ENCODE measurements at regions not wholly inside any gene's neighbourhood (a gene's known extent, or its start where the extent isn't known, plus 50 kb on each side); places are given as distances from the start of the nearest gene placed in this dataset.
"Not testable (repeated sequence)": the region's sequence is repeated elsewhere in the genome, so short reads cannot be mapped to it uniquely, and the experiment has no call there.

DNA sequence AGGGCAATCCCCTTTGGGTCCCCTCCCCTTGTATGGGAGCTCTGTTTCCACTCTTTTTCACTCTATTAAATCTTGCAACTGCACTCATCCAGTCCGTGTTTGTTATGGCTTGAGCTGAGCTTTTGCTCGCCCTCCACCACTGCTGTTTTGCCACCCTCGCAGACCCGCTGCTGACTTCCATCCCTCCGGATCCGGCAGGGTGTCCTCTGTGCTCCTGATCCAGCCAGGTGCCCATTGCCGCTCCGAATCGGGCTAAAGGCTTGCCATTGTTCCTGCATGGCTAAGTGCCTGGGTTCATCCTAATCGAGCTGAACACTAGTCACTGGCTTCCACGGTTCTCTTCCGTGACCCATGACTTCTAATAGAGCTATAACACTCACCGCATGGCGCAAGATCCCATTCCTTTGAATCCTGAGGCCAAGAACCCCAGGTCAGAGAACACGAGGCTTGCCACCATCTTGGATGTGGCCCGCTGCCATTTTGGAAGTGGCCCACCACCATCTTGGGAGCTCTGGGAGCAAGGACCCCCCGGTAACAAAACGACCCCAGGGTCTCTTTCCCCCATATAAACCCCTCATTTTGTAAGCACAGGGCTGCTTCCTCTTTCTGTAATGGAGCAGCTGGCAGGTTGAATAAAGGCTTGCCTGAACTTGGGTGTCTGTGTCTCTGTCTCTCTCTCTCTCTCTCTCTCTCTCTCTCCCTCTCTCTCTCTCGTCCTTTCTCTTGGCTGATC is 1166.2 kb downstream of the TAF11L14 start:
- no peaks in the 10 kb centered on the region for H3K27me3 ChIP-seq (replicated peaks)
- TF ChIP-seq, protein P1, sequence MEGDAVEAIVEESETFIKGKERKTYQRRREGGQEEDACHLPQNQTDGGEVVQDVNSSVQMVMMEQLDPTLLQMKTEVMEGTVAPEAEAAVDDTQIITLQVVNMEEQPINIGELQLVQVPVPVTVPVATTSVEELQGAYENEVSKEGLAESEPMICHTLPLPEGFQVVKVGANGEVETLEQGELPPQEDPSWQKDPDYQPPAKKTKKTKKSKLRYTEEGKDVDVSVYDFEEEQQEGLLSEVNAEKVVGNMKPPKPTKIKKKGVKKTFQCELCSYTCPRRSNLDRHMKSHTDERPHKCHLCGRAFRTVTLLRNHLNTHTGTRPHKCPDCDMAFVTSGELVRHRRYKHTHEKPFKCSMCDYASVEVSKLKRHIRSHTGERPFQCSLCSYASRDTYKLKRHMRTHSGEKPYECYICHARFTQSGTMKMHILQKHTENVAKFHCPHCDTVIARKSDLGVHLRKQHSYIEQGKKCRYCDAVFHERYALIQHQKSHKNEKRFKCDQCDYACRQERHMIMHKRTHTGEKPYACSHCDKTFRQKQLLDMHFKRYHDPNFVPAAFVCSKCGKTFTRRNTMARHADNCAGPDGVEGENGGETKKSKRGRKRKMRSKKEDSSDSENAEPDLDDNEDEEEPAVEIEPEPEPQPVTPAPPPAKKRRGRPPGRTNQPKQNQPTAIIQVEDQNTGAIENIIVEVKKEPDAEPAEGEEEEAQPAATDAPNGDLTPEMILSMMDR (IDR thresholded peaks at IDR 0.05; ENCODE audit: low read depth, low read length, missing control alignments), result no peak
- no peak overlapping the region for H3K27ac ChIP-seq
- no peak overlapping the region for H3K4me3 ChIP-seq (ENCODE audit: low read depth, low read length)
- no peaks in the 10 kb centered on the region for H3K36me3 ChIP-seq (replicated peaks)
- no peak for DNase-seq
- in situ Hi-C loops (cut with HindIII; ENCODE audit: low pct_ligation_motif_present, low sequenced_read_pairs), result no loop called here

DNA sequence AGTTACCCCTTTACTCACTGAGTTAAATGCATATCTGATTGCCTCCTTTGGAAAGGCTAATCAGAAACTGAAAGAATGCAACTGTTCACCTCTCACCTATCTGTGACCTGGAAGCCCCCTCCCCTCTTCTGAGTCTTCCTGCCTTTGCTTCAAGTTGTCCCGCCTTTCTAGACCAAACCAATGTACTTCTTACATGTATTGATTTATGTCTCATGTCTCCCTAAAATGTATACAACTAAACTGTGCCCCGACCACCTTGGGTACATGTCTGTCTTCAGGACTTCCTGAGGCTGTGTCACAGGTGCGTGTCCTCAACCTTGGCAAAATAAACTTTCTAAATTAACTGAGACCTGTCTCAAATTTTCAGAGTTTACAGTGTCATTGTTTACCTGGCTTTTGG is 1167.2 kb downstream of the TAF11L14 start:
- in situ Hi-C loops (cut with HindIII; ENCODE audit: low pct_ligation_motif_present, low sequenced_read_pairs); H3K36me3 ChIP-seq (replicated peaks); H3K27ac ChIP-seq; H3K27me3 ChIP-seq (replicated peaks); DNase-seq; H3K4me3 ChIP-seq (ENCODE audit: low read depth, low read length): not testable (repeated sequence)

DNA sequence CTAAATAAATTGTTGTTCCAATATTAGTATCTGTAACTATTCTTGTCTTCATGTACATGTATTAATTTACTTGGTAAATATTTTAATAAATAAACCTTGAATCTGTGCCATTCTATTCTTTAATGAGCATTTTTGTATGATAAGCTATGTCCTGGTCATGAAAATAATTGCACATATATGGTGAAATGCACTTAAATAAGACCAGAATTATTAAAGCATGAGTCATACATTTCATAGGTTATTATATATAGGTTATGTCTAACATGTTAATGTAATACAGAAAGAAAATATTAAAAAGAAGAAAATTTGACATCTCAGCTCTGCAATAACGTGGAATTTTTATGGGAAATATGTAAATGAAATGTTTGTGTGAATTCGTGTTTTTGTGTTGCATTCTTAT is 1168.1 kb downstream of the TAF11L14 start:
- Histone ChIP-seq H3K36me3 (replicated peaks) (no peaks in the 10 kb centered on the region), H3K27ac (no peak overlapping the region), H3K4me3 (ENCODE audit: low read depth, low read length) (no peak overlapping the region), H3K27me3 (replicated peaks) (no peaks in the 10 kb centered on the region)
- in situ Hi-C loops (cut with HindIII; ENCODE audit: low pct_ligation_motif_present, low sequenced_read_pairs), result no loop called here
- TF ChIP-seq, protein P1 (IDR thresholded peaks at IDR 0.05; ENCODE audit: low read depth, low read length, missing control alignments), result no peak
- DNase-seq, result no peak

DNA sequence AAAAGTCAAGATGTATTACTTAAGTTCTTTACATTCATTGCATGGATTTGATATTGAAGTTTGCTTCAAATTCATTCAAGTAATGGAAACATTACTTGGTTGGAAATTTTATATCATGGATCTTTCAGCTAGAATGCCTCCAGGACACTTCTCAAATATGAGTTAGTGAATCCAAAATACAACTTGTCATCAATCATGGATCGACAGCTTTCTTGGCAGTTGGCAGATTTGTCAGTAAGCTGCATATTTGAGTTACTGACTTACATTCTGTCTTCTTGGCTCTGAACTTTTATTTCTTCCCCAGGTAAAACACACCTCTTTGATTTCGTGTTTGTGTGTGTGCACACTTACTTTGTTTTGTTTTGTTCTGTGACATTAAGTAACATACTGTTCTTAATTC is 1171.1 kb downstream of the TAF11L14 start:
- TF ChIP-seq, protein P1 (IDR thresholded peaks at IDR 0.05; ENCODE audit: low read depth, low read length, missing control alignments), result no peak
- Histone ChIP-seq H3K27ac (no peak overlapping the region), H3K4me3 (ENCODE audit: low read depth, low read length) (no peak overlapping the region), H3K36me3 (replicated peaks) (no peaks in the 10 kb centered on the region), H3K27me3 (replicated peaks) (no peaks in the 10 kb centered on the region)
- DNase-seq, result no peak
- in situ Hi-C loops (cut with HindIII; ENCODE audit: low pct_ligation_motif_present, low sequenced_read_pairs), result no loop called here

DNA sequence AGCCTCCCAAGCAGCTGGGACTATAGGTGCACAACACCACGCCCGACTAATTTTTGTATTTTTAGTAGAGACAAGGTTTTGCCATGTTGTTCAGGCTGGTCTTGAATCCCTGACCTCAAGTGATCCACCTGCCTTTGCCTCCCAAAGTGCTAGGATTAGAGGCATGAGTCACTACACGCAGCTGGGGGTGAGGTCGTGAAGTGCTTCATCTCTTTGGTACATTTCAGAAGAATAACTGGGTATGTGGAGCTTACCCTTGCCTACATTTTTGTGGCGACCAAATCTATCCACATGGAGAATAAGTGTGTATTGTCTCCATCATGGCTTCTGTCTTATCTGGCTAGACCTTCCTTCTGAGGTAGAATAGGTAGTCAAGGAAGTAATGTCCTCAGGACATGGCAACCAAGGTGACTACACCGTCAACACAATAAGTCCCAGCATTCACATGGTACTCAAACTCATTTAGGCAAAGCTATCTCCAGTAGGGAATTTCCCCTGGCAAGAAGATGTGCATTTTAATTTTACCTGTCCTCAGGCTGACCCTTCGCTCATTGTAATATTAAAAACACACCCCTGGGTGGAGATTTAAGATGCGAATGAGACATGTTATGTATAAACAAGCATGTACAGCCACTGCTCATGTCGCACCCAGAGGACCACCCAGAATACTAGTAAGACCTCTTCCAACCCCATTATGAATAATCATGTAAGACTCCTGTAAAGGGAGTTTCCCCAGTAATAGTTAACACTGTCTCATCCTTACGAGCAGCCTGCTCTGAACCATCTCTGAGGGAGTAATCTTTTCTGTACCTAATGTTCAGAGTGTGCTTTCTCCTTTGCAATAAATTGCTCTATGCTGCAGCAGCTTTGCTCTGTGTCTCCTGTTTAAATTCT is 1173.2 kb downstream of the TAF11L14 start:
- H3K27ac ChIP-seq, result no peak overlapping the region
- no peaks in the 10 kb centered on the region for H3K27me3 ChIP-seq (replicated peaks)
- H3K36me3 ChIP-seq (replicated peaks), result no peaks in the 10 kb centered on the region
- no peak for DNase-seq
- H3K4me3 ChIP-seq (ENCODE audit: low read depth, low read length), result no peak overlapping the region
- TF ChIP-seq, protein P1 (IDR thresholded peaks at IDR 0.05; ENCODE audit: low read depth, low read length, missing control alignments), result no peak
- in situ Hi-C loops (cut with HindIII; ENCODE audit: low pct_ligation_motif_present, low sequenced_read_pairs), result no loop called here

DNA sequence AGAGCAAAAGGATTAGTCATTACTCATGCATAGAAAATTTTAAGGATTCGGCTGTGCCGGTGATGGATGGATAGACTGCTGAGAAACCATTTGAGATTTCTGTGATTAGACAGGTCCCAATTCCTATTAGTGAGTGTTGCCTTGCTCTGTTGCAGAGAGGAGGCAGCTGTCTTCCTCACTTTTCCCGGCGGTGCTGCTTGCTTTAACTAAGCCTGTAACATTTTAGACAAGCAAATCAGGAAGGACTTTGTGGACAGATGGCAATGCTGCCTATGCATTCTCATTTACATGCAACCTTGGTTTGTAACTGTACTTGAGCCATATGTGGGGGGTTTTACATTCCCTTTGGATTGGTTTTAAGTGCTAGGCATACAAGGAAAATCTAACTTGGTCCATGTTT is 1176.3 kb downstream of the CDH18 start:
- Histone ChIP-seq H3K4me3 (ENCODE audit: low read depth, low read length) (no peak overlapping the region), H3K27ac (no peak overlapping the region), H3K27me3 (replicated peaks) (no peaks in the 10 kb centered on the region), H3K36me3 (replicated peaks) (no peaks in the 10 kb centered on the region)
- in situ Hi-C loops (cut with HindIII; ENCODE audit: low pct_ligation_motif_present, low sequenced_read_pairs), result no loop called here
- TF ChIP-seq, protein P1 (IDR thresholded peaks at IDR 0.05; ENCODE audit: low read depth, low read length, missing control alignments), result no peak
- DNase-seq, result no peak
